NCI-H2081 (cell line): ENCODE measurements at regions not wholly inside any gene's neighbourhood (a gene's known extent, or its start where the extent isn't known, plus 50 kb on each side); places are given as distances from the start of the nearest gene placed in this dataset.

Experiments
- DNase-seq, 2 experiments: peaks; one replicate each; lab custom pipeline; 2025; lab: John Stamatoyannopoulos, UW

- DNase-seq = no peak
These were observed 1183.0 kb upstream of the CDH18 start for GRCh38 chr5:21171038-21171437.

DNA sequence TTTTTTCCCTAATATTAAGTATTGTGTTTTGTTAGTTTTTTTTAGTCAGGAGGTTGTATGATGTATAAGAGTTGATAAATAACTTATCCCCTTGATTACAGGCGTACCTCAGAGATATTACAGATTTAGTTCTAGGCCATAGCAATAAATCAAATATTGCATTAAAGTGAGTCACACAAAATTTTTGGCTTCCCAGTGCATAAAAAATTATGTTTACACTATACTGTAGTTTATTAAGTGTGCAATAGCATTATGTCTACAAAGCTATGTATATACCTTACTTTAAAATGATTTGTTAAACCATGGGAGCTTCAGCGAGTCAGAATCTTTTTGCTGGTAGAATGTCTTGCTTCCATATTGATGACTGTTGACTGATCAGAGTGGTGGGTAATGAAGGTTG, 1180.6 kb upstream of the CDH18 start:
- DNase-seq = no peak

GRCh38 chr5:21165344-21165743, 1177.3 kb upstream of the CDH18 start:
- DNase-seq = no peak

- DNase-seq = no peak
These were observed 1176.4 kb upstream of the CDH18 start for GRCh38 chr5:21164425-21164824.

DNA sequence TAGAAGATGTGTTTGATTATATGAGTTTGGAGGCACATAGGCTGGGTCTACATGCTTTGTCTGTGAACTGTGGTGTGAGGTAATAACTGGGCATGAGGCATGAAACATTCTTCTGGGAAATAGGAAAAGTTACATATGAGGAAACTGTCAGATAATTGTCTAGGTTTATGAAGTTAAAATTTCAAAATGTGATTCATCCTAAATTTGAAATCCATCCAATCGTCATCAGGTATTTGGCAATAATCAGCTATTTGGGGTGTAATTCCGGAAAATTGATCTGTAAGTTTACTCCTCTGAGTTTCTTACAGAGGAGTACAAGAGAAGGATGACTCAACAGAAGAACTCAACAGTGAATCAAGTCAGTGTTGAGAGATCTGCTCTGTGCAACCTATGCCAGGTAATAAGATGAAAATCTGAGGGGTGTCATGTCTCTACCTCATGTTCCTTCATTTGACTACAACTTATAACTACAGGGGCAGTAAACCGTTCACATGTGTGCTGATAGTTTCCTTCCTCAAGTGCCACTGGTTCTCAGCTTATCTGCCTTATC, 1171.6 kb upstream of the CDH18 start:
- DNase-seq = no peak

DNA sequence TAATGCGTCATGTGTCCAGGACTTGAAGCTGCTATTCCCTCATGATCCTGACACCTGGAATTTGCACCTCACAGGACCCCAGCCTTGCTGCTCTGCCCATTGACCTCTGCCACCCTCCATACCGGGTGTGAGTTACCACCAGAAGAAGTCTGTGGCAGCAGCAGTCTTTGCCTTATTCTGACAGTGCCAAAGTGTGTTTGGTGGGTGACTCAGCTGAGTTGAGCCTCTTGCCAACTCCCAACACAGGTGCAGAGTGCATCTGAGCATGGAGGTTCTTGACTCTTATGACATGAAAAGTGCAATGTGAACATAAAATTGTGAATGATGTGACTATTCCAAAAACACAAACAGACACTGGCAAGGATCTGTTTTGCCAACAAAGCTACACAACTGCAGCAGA, 1166.5 kb upstream of the CDH18 start:
- no peak for DNase-seq

DNA sequence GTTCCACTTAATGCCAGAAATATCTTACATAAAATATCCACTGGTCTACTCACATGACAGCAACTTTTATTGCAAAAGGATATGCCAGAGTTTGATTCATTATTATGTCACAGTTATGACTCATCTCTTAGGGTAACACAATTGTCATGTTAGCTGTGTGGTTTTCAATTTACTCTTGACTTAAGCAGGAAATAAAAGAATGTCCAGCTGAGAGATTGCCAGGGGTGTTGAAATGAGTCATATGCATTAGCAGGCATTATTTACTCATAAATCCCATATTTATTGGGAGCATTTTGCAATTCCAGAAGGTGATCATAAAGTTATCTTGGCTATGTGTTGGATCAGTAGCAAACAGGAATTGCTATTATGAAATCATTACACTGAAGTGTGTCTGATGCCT, 1164.6 kb upstream of the CDH18 start:
- DNase-seq = peak; percentile 61 to 86

DNA sequence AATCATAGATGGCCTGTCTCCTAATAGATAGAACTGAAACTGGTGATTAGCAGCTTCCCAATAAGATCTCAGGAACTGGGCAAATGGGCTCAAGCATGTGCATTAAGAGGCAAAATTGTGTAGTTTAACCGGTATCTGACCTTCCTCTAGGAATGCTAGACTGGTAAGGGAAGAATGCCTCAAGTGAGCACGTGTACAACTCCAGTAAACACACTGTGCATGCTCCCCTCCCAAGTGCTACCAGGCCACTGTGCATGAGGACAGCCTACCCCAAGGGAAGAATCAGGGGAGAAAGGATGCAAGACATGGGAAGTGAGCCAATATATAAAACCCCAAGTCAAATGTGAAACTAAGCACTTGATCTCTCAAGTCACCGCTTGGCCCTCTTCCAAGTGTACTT, 1157.4 kb upstream of the CDH18 start:
- no peak for DNase-seq

DNA sequence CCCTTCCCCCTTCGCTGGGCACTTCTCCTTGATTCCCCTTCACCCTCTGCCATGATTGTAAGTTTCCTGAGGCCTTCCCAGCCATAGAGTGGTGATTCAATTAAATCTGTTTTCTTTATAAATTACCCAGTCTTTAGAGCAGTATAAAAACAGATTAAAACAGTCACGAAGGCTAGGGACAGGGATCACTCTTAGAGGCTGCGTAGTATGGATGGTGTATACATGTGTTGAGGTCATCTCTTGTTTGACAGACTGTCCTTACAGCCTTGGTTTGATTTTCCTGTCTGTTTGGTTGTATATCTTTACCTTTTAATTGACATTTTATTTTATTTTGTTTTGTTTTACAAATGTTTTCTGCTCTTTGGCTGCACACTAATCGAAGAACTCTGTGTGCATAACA, 1155.7 kb upstream of the CDH18 start:
- DNase-seq = no peak

DNA sequence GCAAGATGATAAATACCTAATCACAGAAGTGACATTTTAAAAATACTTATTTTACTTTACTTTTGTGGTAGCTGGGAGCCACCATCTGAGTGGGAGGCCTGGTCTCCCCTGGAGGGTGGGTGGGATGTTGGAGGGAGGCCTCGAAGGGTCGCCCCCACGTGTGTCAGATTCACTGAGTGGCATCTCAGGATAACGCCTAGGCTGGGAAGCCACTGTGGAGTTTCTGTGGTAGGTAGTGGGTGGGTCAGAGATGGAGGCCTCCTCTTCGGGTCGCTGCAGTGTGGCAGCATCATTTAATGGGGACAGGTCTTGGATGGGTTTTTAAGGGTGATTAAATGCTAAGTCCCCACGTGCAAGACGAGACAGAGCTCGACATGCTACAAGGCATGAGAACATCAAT, 1154.8 kb upstream of the CDH18 start:
- no peak for DNase-seq

- DNase-seq = no peak
These were observed 1153.0 kb upstream of the CDH18 start for GRCh38 chr5:21140987-21141386.

DNA sequence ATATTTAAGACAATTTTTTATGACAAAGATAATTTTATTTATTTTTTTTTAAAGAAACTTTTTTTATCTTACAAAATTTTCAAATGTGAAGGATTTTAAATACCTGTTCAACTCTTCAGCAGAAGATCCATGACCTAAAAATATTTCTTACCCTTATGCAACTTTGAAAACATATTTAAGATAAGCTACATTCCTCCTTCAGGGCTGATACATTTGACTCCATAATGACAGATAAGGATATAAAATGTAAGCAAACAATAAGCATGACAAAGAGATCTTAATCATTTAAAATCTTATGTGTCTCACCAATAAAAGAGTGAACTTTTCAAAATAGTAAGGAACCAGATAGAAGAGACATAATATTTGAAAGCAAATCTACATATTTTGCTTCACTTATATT, 1138.2 kb upstream of the CDH18 start:
- DNase-seq = no peak

GRCh38 chr5:21125238-21125983, 1137.4 kb upstream of the CDH18 start:
- peak; percentile 76 to 91 for DNase-seq

DNA sequence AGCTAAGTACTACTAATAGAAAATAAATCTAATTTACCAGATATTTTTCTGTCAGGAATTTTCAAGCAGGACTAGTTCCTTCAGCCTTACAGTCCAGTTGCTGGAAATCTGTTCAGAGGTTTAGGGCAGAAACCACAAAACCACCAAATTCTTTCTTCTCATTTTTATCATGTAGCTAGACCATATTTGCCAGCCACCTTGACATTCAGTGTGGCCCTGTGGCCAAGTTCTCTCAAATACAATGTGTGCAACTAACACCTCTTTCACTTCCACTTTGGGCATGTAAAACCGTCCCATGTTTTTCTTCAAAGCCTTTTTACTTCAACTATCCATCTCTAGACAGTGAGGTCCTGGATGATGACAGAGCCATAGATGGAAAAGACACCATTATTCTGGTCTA, 1133.2 kb upstream of the CDH18 start:
- DNase-seq = no peak

DNA sequence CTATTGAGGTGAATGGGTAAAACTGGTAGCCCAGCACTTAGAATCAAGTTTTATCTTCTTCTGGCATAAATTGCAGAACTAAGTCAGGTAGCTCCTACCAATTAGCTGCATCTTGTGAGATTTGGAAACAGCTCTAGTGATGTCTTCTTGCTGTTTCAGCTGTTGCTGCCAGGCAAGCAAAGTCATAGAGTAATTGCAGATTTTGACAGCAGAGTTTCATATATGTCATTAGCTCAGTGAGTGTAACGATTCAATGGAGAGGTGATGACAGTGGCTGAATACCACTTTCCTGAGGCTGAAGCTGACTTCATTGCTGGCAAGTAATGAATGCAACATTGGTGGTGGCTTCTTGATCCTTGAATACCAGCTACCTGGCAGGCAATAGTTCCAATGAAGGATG, 1109.7 kb upstream of the CDH18 start:
- DNase-seq = no peak

- no peak for DNase-seq
These were observed 1106.6 kb upstream of the CDH18 start for GRCh38 chr5:21094619-21095018.

DNA sequence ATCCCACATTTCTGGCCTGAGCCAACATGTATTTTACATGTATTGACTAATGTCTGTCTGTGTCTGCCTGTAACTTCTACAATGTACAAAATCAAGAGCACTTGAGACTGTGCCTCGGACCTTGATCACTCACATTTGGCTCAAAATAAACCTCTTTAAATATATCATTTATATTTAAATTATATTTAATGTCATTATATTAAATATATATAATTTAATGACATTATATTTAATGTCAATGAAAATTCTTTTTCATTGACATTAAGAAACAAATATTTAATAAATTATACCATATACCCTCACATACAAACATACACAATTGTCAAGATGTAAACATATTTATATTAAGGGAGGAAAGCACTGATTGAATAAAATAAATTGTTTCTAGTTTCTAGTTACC, 1099.8 kb upstream of the CDH18 start:
- DNase-seq = no peak

DNA sequence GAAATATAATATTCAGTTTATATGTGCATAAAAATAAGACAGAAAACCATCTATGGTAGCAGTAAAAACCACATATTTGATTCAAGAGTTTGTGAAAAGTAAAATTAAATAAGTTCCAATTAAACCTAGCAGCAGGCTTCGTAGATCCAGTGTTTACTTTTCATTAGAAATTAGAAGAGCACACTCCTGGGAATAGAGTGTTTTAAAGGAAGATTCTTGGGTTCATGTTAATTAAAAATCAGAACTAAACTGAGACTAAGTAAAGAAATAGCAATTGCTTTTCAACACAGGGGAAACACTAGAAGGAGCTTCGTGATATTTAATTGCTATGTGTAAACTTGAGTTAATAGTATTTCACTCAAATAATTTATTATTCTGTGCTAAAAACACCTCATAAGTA, 1097.8 kb upstream of the CDH18 start:
- no peak for DNase-seq

DNA sequence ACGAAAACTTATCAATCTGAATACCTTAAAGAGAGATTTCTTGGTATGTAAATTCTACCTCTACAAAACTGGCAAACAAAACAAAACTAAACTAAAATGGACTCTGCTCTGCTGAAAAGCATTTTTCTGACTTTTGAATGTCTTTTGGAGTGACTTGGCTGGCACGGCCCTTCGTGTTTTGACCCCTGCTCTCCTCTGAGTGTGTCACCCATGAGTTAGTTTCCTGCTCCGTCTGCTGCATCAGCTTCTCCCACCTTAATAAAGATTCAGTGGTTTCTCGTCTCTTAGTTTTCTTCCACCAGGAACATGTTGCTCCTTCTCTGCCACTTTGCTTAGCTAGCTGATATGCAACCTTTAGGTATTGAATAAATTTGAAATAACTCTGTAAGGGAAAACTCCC, 1084.0 kb upstream of the CDH18 start:
- no peak for DNase-seq

GRCh38 chr5:21071421-21071820, 1083.4 kb upstream of the CDH18 start:
- DNase-seq = no peak

DNA sequence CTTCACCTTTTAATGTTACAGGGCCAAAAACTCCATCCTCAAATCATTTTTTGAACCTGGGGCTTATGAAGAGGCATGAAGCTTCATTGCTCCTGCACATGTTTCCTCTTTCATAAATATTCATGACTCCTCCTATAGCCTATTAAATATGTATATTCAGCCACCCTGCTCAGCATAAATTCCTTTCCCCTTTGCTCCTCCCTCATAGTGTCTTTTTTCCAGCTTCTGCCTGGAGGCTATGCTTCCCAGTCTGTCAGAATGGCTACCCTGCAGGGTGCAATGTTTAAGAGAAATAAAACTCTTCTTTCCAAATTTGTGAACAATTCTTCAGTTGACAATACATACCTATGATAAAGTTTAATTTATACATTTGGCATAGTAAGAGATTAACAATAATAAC, 1082.9 kb upstream of the CDH18 start:
- DNase-seq = no peak

GRCh38 chr5:21067724-21068123, 1079.7 kb upstream of the CDH18 start:
- no peak for DNase-seq

- no peak for DNase-seq
These were observed 1075.1 kb upstream of the CDH18 start for GRCh38 chr5:21063146-21063545.

DNA sequence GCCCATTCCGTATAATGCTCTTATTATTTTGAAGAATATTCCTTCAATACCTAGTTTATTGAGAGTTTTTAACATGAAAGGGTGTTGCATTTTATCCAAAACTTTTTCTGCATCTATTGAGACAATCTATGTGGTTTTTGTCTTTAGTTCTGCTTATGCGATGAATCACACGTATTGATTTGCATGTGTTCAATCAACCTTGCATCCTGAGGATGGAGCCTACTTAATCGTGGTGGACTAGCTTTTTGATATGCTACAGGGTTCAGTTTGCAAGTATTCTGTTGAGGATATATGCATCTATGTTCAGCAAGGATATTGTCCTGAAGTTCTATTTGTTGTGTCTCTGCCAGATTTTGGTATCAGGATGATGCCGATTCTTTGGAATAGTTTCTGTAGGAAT, 1070.3 kb upstream of the CDH18 start:
- no peak for DNase-seq
